ENCODE measurements at regions not wholly inside any gene's neighbourhood (a gene's known extent, or its start where the extent isn't known, plus 50 kb on each side); places are given as distances from the start of the nearest gene placed in this dataset.

DNA sequence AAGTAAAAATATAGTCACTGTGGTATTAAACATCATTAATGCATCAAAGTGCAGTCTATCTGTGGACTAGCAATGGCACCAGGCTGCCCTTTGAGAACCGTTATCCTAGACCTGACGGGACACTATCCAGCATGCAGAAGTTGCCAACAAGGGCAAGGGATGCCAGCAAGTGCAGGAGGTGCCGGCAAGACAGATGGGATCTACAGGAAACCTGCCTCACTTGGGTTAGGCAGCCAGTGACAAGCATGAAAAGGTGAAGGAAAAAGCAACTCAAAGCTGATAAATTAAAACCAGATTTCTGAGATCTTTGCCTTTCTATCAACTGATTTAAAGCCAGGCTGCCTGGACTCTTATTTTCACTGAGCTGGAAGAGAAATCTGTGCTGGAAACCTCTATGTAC lies 315.2 kb upstream of the PDE4D start:
- DNase-seq, result no peak

DNA sequence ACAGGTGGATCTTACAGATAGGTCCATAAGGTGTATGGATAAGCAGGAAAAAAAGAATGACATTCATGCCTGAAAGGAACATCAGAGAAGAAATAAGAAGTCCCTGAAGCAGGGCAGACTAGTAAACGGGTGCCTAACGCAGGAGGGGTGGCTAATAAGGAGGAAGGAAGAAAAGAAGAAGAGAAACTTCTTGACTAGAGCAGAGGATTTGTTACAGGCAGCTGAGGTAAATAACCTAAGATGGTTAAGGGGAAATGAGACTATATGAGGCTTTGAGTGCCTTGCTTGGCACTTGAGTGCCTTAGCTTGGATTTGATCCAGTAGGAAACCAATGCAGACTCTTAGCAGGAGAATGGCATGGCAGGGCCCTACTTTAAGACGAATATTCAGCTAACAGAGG lies 313.5 kb upstream of the PDE4D start:
- Histone ChIP-seq H3K9me3 (ENCODE audit: control insufficient read depth, low read length) (no peaks in the 10 kb centered on the region), H3K4me1 (ENCODE audit: control insufficient read depth, insufficient read depth, low read length) (peaks cover 3% of the 10 kb centered on the region), H3K27me3 (ENCODE audit: control insufficient read depth, insufficient read depth) (no peaks in the 10 kb centered on the region), H3K4me3 (ENCODE audit: low read length) (no peak overlapping the region), H3K27ac (ENCODE audit: low read length) (no peak overlapping the region)
- WGBS, result 62% methylated on average over 3 of the region's 3 CpGs
- ATAC-seq, result peak in 1 of 2 donors; percentile 47
- intact Hi-C loops (cut with DNase I), result no loop called here
- no peak for DNase-seq

More for the DNA sequence above, 315.2 kb upstream of the PDE4D start:
- Histone ChIP-seq H3K4me1 (ENCODE audit: control insufficient read depth, insufficient read depth, low read length) (peaks cover 3% of the 10 kb centered on the region), H3K4me3 (ENCODE audit: low read length) (no peak overlapping the region), H3K27ac (ENCODE audit: low read length) (no peak overlapping the region), H3K9me3 (ENCODE audit: control insufficient read depth, low read length) (no peaks in the 10 kb centered on the region), H3K27me3 (ENCODE audit: control insufficient read depth, insufficient read depth) (no peaks in the 10 kb centered on the region)
- ATAC-seq, result no peak
- WGBS, result 39% methylated on average over 3 of the region's 3 CpGs
- intact Hi-C loops (cut with DNase I), result no loop called here

DNA sequence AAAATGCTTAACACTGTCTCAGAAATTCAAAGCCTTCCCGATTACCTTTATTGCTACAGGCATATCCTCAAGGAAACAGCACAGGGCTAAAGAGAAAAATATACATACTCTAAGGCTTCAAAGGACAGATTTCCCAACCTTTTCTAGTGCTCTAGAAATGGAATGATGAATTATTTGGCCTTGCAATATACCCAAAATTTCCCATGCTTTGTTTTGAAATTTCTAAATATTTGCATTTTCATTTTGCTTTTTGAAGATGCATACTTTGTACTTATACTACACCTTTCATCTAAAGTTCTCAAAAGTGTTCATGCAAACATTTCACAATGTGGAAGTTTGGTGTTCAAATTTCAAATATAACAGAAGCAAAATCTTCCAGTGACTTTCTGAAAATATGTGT lies 312.7 kb upstream of the PDE4D start:
- DNase-seq (no peak), ATAC-seq (no peak)
- intact Hi-C loops (cut with DNase I), result no loop called here
- Histone ChIP-seq H3K4me3 (ENCODE audit: low read length) (no peak overlapping the region), H3K27me3 (ENCODE audit: control insufficient read depth, insufficient read depth) (no peaks in the 10 kb centered on the region), H3K9me3 (ENCODE audit: control insufficient read depth, low read length) (no peaks in the 10 kb centered on the region), H3K27ac (ENCODE audit: low read length) (no peak overlapping the region), H3K4me1 (ENCODE audit: control insufficient read depth, insufficient read depth, low read length) (peaks cover 3% of the 10 kb centered on the region)
- 67% methylated on average over 1 of the region's 1 CpG for WGBS

DNA sequence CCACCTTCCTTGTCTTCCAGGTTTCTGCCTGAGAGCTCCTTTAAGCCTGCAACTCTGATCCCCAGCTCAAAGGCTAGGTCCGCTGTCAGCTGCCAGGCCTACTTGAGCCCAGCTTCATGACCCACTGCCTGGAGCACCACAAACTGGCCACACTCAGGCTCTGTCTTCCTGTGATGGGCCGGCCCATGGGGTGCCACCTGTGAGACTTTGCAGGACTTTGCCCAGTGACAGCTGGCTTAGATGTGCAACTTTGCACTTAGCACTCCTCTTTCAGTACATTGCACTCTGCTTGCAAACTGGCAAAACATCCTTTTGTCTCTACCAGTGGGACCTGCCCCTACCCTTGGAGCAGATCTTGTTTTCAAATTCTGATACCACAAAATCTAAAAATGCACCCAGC lies 311.5 kb upstream of the PDE4D start:
- intact Hi-C loops (cut with DNase I), result no loop called here
- Histone ChIP-seq H3K27ac (ENCODE audit: low read length) (no peak overlapping the region), H3K4me3 (ENCODE audit: low read length) (no peak overlapping the region), H3K27me3 (ENCODE audit: control insufficient read depth, insufficient read depth) (no peaks in the 10 kb centered on the region), H3K4me1 (ENCODE audit: control insufficient read depth, insufficient read depth, low read length) (peaks cover 3% of the 10 kb centered on the region), H3K9me3 (ENCODE audit: control insufficient read depth, low read length) (no peaks in the 10 kb centered on the region)
- WGBS, result 83% methylated on average over 2 of the region's 2 CpGs
- ATAC-seq (no peak), DNase-seq (no peak)

DNA sequence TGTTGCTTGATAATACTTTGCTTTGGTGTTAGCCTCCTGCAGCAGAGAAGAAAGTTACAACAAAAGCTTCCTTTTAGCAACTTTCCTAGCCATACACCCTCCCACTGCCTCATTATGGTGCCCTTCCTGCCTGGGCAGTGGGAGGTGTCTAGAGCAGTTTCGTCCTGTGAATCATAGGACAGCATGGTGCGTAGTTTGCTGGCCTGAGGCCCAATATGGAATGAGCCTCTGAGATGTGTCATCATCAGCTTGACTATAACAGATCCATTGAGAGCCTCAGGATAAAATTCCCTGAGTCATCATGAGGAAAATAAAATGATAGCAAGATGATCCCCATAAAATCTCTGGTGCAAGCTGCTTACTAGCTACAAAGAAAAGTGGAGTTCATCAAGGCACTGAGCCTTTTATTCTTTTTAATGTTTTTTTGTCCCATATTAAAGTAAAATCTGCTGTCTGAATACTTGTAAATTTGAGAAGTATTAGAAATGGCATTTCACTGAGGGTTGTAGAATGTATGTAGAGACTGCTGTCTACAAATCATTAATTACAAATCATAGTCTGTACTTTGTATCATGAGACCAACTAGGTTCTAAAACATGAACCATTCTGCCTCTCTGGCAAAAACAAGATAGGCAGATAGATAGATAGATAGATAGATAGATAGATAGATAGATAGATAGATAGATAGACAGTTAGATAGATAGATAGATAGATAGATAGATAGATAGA lies 303.0 kb upstream of the PDE4D start:
- no peak overlapping the region for H3K4me3 ChIP-seq (ENCODE audit: low read length)
- no peaks in the 10 kb centered on the region for H3K9me3 ChIP-seq (ENCODE audit: control insufficient read depth, low read length)
- peak in 1 of 3 donors; percentile 16 for DNase-seq
- intact Hi-C loops (cut with DNase I), result no loop called here
- H3K4me1 ChIP-seq (ENCODE audit: control insufficient read depth, insufficient read depth, low read length), result no peaks in the 10 kb centered on the region
- no peak overlapping the region for H3K27ac ChIP-seq (ENCODE audit: low read length)
- ATAC-seq, result no peak
- no peaks in the 10 kb centered on the region for H3K27me3 ChIP-seq (ENCODE audit: control insufficient read depth, insufficient read depth)
- WGBS, result 38% methylated on average over 2 of the region's 2 CpGs

DNA sequence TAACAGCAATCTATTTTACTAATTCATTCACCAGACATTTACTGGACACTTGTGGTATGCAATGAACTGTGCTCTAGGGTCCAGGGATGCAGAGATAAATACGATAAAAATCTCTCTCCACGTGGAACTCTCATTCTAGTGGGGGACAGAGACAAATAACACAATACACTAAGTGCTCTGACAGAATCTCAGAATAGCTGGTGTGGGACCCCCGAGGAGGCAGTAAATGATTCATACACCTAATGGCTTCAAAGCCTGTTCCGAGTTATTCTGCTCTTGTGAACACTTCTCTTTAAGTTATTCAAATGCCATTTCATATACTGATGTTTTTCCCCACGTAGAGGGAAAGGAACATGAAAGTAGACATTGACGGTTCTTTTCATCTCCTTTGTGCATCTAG lies 302.0 kb upstream of the PDE4D start:
- ATAC-seq (no peak), DNase-seq (no peak)
- Histone ChIP-seq H3K27me3 (ENCODE audit: control insufficient read depth, insufficient read depth) (no peaks in the 10 kb centered on the region), H3K4me3 (ENCODE audit: low read length) (no peak overlapping the region), H3K4me1 (ENCODE audit: control insufficient read depth, insufficient read depth, low read length) (no peaks in the 10 kb centered on the region), H3K27ac (ENCODE audit: low read length) (no peak overlapping the region), H3K9me3 (ENCODE audit: control insufficient read depth, low read length) (no peaks in the 10 kb centered on the region)
- 80% methylated on average over 6 of the region's 6 CpGs for WGBS
- intact Hi-C loops (cut with DNase I), result no loop called here

DNA sequence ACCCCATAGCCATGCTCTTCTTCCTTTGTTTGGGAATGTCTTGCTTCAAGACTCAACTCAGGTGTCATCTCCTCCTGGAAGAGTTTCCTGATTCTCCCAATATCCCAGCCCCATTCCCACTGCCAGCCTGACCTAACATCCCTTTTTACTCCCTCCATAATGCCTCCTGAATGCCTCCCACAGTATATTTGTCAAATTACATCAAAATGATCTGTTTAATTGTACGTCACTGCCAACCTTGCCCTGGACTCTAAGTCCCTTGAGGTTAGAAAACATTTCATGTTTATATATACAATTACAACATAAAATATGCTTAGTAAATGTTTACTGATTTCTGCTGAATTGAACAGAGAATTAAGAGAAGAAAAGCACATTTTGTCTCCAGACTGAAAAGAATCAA lies 301.6 kb upstream of the PDE4D start:
- DNase-seq, result no peak
- 86% methylated on average over 1 of the region's 1 CpG for WGBS

DNA sequence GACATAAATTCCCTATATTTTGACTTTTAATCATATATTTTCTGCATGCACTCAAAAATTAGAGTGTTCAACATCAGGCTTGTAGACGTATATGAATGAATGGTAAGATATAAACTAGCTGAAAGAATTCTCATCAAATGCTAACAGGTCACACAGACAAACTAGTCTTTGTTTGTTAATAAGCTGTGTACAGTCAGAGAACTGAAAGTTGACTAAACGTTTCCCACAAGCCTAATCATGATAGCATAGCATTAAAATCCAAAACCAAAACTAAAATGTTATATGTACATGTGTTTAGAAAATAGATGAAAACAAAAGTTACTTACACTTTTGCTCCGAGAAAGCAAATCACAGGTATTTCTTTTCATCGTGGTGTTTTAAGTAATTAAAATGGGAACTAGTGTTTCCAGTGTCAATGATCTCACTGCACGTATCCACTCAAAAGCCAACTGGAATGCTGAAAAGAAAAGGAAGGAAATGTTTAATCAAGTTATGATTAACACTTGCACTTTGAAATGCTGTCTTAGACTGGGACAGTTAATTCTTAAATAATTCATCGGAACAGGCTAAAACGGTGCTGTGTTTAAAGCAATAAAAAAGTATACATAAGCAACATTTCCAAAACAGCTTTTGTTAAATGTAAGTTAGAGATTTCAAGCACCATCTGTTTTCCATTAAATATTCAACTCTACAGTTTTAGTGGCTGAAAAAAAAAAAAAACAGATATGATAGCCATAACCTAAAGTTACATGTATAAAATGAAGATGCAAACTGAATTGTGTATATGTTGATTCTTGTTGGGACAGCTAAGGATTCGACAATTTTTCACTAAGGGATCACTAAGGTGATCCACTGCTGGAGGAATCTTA lies 291.9 kb upstream of the PDE4D start:
- intact Hi-C loops (cut with DNase I), result no loop called here
- Histone ChIP-seq H3K4me3 (ENCODE audit: low read length) (no peak overlapping the region), H3K27me3 (ENCODE audit: control insufficient read depth, insufficient read depth) (no peaks in the 10 kb centered on the region), H3K9me3 (ENCODE audit: control insufficient read depth, low read length) (no peaks in the 10 kb centered on the region), H3K27ac (ENCODE audit: low read length) (no peak overlapping the region), H3K4me1 (ENCODE audit: control insufficient read depth, insufficient read depth, low read length) (no peaks in the 10 kb centered on the region)
- 49% methylated on average over 8 of the region's 8 CpGs for WGBS
- no peak for ATAC-seq
- no peak for DNase-seq

More for the DNA sequence above, 301.6 kb upstream of the PDE4D start:
- Histone ChIP-seq H3K27ac (ENCODE audit: low read length) (no peak overlapping the region), H3K27me3 (ENCODE audit: control insufficient read depth, insufficient read depth) (no peaks in the 10 kb centered on the region), H3K4me1 (ENCODE audit: control insufficient read depth, insufficient read depth, low read length) (no peaks in the 10 kb centered on the region), H3K4me3 (ENCODE audit: low read length) (no peak overlapping the region), H3K9me3 (ENCODE audit: control insufficient read depth, low read length) (no peaks in the 10 kb centered on the region)
- intact Hi-C loops (cut with DNase I), result no loop called here
- ATAC-seq, result no peak

DNA sequence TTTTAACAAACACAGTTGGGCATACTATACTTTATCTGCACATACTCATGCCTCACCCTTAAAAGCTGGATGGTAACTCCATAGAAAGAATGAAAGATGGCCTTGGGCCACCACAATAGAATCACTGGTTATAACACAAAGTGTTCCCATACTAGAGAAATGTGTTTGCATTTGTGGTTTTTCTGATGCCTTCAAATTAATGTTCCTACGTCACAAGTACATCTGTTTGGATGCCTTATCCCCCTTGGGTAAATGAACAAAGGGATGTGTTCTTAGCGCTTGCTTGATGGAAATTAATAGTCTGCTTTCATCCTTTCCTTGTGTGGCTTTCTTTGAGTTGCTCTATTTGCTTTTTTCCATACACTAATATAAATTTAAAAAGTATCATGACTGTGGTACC lies 291.1 kb upstream of the PDE4D start:
- Histone ChIP-seq H3K9me3 (ENCODE audit: control insufficient read depth, low read length) (no peaks in the 10 kb centered on the region), H3K4me1 (ENCODE audit: control insufficient read depth, insufficient read depth, low read length) (no peaks in the 10 kb centered on the region), H3K27me3 (ENCODE audit: control insufficient read depth, insufficient read depth) (no peaks in the 10 kb centered on the region), H3K27ac (ENCODE audit: low read length) (no peak overlapping the region), H3K4me3 (ENCODE audit: low read length) (no peak overlapping the region)
- DNase-seq (no peak), ATAC-seq (no peak)
- WGBS, result 81% methylated on average over 2 of the region's 2 CpGs
- intact Hi-C loops (cut with DNase I), result no loop called here

DNA sequence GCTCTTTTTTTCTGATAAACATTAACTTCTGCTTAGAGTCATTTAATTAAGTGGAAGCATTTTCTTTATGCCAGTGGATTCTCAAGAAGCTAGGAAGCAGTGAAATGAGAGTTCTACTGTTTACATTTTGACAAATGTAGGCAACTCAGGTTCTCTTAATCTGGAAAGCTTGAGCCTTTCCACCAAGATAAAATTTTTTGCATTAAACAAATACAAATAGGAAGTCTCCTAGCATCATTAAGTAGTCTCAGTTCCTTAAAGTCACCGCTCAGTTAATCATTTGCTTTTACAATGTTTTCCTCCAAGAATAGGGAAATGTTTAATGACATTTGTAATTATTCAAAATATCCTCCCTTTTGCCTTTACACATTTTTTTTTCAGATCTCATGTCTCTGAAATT lies 290.4 kb upstream of the PDE4D start:
- H3K27ac ChIP-seq (ENCODE audit: low read length), result no peak overlapping the region
- ATAC-seq, result no peak
- no peak for DNase-seq
- H3K4me1 ChIP-seq (ENCODE audit: control insufficient read depth, insufficient read depth, low read length), result no peaks in the 10 kb centered on the region
- intact Hi-C loops (cut with DNase I), result no loop called here
- no peaks in the 10 kb centered on the region for H3K9me3 ChIP-seq (ENCODE audit: control insufficient read depth, low read length)
- no peaks in the 10 kb centered on the region for H3K27me3 ChIP-seq (ENCODE audit: control insufficient read depth, insufficient read depth)
- H3K4me3 ChIP-seq (ENCODE audit: low read length), result no peak overlapping the region
- WGBS, result 90% methylated on average over 1 of the region's 1 CpG

DNA sequence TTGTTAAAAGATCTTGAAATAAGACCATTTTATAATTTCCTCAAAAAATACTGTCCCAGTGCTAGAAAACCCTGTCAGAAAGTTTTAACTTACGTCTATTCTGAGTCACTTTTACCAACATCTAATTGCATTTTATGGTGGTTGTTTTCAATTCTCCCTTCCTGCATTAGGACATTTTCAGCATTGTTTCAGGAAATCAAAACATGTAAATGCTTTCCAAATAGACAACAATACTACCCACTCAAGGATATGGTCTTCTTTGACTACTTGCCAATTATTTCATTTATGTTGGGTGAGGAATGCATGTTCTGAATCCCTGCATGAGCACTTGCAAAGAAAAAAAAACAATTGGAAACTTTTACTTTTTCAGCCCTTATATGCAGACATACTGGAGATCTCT lies 284.6 kb upstream of the PDE4D start:
- Histone ChIP-seq H3K4me1 (ENCODE audit: control insufficient read depth, insufficient read depth, low read length) (no peaks in the 10 kb centered on the region), H3K27ac (ENCODE audit: low read length) (no peak overlapping the region), H3K27me3 (ENCODE audit: control insufficient read depth, insufficient read depth) (no peaks in the 10 kb centered on the region), H3K9me3 (ENCODE audit: control insufficient read depth, low read length) (no peaks in the 10 kb centered on the region), H3K4me3 (ENCODE audit: low read length) (no peak overlapping the region)
- ATAC-seq (no peak), DNase-seq (no peak)
- WGBS, result 34% methylated on average over 1 of the region's 1 CpG
- intact Hi-C loops (cut with DNase I), result no loop called here
